Hematopoietic multipotent progenitor cell treated with erythropoietin and hydrocortisone succinate and interleukin-3 and kit ligand, for 4 days (in vitro differentiated cells): ENCODE measurements at regions not wholly inside any gene's neighbourhood (a gene's known extent, or its start where the extent isn't known, plus 50 kb on each side); places are given as distances from the start of the nearest gene placed in this dataset.
"Not testable (repeated sequence)": the region's sequence is repeated elsewhere in the genome, so short reads cannot be mapped to it uniquely, and the experiment has no call there.

Experiments used
- DNase-seq: peaks from one replicate; pipeline ENCODE4 v3.0.0-alpha.2; 2015

DNA sequence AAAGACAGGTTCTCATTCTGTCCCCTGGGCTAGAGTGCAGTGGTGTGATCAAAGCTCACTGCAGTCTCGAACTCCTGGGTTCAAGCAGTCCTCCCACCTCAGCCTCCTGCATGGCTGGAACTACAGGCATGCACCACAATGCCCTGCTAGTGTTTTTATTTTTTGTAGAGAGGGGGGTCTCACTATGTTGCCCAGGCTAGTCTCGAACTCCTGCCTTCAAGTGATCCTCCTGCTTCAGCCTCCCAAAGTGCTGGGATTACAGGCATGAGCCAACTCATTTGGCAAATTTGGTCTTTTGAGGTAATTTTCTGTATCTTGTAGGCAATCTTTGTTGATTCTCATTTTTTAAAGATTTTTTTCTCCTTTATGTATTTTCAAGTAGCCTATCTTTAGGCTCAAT, 205.7 kb downstream of the ZIC5 start:
- DNase-seq, result no peak

GRCh38 chr13:99760456-99760855, 211.1 kb downstream of the ZIC5 start:
- DNase-seq, result no peak

DNA sequence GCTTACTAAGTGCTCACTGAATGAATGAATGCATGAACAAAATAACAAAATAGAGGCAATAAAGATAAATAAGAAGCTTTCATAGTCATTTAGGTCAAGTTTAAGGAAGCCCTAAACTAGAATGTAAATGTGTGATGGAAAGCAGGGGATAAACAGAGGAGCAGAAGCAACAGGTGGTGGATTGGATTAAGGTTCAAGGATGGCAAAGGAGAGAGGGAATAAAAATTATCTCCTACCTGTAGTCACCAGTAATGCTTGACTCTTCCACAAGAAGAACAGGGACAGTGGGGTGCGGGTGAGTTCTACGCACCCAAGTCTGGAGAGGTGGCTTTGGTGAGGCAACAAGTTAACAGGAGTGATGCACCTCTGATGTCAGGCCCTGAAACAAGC, 212.4 kb downstream of the ZIC5 start:
- DNase-seq, result no peak

- no peak for DNase-seq
Measured at GRCh38 chr13:99758460-99759162, 213.0 kb downstream of the ZIC5 start.

DNA sequence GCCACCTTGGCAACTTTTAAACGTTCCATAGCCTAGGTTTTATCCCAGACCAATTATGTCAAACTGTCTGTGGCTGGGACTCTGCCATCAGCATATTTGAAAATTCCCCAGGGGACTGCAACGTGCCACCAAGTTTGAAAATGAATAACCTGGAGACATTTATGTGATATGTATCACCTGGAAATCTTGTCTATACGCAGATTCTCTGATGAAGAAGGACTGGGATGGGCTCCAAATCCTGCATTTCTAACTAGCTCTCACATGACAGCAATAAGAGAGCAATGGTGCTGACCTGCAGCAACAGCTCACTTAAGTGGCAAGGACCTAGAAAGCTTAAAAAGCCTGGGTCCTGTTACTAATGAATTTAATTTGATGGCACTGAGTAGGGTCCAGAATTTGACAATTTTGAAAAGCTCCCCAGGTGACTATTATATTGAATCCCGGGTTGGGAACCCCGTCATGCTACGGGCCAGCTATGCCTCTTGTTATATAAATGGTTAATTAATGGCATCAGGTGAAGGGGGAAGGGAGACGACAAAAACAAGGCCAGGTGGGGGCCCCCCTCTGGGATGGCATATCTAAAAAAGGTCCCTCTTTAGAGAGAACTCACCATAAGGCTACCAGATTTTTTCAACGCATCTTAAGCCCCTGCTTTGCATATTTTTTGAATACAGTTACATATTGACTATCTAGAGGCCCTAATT, 213.7 kb downstream of the ZIC5 start:
- DNase-seq, result no peak

DNA sequence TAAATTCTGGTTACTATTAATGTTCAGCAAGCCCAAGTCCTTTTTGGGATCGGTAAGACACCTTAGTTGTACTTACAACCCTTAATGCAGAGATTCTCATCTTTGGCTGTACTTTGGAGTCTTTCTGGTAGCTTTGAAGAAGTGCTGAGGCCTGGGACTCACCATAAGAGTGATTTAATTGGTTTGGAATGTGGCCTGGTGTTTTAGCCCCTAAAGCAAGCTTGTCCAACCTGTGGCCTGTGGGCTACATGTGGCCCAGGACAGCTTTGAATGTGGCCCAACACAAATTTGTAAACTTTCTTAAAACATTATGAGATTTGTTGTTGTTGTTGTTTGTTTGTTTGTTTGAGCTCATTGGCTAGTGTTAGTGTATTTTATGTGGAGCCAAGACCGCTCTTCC, 215.3 kb downstream of the ZIC5 start:
- DNase-seq, result no peak

- not testable (repeated sequence) for DNase-seq
Measured at GRCh38 chr13:99754750-99755149, 216.8 kb downstream of the ZIC5 start.

GRCh38 chr13:99752373-99752772, 219.2 kb downstream of the ZIC5 start:
- no peak for DNase-seq

DNA sequence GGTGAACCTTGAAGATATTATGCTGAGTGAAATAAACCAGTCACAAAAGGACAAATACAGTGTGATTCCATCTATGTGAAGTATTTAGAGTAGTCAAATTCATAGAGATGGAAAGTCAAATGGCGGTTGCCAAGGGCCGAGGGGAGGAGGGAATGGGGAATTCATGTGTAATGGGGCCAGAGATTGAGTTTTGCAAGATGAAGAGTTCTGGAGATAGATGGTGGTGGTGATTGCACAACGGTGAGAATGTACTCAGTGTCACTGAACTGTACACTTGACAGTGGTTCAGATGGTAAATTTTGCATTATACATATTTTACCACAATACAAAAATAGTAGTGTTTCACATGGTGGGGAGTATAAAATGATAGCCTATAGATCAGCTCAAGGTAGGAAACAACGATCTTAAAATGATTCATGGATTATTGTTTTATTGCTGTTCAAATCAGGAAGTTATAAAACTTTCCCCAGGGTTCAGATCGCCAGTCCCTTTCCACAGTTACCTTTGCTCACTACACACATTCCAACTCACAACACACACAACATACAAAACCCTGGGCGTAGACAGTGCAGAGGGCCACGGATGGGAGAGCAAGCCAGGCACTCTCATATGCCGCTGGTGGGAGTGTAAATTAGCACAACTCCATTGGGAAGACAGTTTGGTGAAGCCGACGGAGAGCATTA, 219.9 kb downstream of the ZIC5 start:
- no peak for DNase-seq

DNA sequence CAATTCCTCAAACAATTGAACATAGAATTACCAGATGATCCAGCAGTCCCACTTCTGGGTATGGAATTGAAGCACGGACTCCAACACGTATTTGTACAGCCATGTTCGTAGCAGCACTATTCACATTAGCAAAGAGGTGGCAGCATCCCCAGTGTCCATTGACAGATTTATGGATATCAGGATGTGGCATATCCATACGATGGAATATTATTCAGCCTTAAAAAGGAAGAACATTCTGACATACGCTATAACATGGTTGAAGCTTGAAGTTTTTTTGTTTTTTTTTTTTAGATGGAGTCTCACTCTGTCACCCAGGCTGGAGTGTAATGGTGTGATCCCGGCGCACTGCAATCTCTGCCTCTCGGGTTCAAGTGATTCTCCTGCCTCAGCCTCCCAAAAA, 220.6 kb downstream of the ZIC5 start:
- DNase-seq, result no peak

DNA sequence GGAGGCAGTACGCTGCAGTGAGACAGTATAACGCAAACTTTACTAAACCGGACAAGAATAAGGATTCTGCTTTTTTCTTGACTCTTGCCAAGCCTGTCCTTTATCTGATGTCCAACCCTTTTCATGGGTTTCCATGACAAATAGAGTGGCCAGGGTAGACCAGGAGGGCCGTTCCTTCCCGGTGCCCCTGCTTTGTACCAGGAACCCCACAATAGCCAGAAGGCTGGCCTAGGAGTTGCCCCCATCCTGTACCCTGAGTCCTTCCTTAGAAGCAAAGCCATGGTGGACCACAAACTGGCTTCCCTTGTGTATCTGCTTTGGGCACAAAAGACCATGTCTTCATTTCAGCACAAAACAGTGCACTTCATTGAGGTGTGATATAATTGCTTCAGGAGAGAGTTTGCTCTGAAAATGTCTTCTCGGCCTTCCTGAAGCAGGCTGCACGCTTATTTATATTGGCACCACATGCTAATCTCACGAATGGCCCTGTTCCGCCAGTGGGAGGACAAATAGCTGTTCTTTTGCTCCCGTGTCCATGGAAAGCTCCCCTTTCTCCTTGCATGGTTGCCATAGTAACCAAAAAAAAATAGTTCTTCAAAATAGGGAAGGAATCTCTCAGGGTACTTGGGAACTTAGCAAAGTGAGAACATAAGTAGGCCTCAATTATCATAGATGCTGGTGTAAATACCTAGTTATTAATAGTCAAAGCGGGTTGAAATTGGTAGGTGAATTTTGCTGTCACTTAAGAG, 222.1 kb downstream of the ZIC5 start:
- no peak for DNase-seq

DNA sequence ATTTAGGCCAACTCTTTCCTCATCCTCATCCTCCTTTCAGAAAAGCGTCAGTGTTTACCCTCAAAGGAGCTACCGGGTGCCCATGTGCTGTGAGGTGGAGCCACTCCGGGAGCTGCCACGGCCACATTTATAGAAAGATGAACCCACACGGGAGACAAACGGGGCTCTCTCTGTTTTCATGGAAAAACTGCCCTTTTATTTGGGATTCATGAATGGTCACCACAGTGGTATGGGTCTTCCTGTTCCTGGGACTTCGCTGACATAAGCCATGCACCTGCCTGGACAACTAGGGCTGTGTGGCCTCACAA, 224.2 kb downstream of the ZIC5 start:
- no peak for DNase-seq

DNA sequence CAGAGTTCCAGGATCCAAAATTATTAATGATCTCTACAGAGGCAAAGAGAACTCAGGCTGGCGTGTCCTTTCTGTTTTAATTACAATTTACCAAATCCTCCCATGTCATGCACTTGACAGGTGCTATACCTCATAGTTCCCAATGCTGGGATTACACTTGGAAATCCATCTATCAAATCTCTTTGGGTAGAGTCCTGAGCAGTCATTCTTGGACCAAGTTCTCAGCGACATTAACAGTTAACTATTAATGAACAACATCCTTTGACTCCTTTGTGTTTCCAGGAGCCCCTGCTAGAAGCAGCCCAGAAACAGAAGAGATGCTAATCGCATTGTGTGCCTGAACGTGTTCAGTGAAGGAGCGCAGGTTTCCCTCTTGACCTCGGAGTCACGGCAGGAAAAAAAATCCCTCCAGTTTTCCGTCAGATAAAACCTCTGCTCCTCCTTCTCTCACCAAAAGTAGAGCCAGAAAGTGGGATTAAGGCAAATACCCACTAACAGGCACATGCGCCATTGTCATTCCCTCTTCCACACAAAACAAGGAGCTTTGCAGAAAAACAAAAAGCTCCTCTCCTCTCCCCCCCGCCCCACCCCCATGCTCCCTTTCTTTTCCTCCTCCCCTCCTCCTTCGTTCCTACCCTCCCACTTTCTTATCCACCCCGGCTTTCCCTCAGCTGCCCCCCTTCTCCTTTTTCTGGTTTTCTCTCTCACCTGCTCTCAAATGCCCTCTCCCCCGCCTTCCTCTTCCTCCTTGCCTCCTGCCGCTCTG, 224.7 kb downstream of the ZIC5 start:
- DNase-seq, result no peak

DNA sequence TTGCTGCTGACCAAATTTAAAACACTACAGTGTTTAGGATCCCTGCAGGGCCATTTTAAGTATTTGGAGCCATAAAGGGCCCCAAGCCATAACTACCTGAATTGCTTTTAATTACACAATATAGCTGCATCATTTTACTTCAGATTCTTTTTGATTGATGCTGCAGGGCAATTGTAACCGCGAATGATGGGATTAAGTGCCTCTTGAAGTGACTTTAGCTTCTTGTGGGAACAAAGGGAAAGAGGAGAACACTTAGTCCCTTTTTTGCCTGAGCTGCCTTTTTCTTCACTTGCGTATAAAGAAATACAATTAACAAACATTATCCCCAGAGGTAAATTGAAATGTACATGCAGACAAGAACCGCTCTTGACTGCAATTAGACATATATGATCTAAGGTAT, 228.5 kb downstream of the ZIC5 start:
- DNase-seq, result no peak

- DNase-seq, result no peak
Measured at GRCh38 chr13:99741960-99742359, 229.6 kb downstream of the ZIC5 start.

DNA sequence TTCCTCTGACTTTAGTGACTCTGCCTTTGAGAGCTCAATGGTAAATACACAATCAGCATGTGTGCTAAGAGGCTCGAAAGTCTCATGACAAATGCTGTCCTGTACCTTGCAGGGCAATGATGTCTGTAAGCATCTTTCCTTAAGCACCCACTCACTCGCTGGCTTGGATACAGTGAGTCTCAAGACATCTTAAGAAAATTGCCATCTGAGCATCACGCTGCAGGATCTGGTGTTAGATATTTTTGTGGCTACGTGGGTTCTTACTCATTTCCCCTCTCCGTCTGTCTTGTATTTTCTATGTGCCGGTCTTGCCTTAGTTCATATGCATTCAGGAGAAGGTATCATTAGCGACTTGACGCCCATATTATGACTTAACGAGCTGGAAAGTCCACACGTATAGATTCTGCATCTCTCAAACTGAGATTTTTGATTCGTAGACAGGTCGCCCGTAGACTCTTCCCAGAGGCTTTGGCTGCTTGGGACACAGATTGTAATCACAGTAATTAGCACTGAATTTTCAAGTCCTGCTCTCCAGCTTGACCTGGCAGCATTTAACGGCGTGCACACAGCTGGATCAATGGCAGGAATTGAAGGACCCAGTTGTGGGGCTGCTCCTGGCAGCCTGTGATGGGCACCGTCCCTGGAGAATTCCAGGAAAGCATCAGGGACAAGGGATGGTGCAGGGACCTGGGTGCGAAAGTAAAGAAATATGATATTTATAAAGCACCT, 231.2 kb downstream of the ZIC5 start:
- DNase-seq, result peak; percentile 22

GRCh38 chr13:99738626-99739025, 232.9 kb downstream of the ZIC5 start:
- peak; percentile 66 for DNase-seq

GRCh38 chr13:99737481-99738245, 233.9 kb downstream of the ZIC5 start:
- no peak for DNase-seq

GRCh38 chr13:99736541-99736940, 235.0 kb downstream of the ZIC5 start:
- DNase-seq, result no peak

GRCh38 chr13:99734013-99734693, 232.9 kb downstream of the TM9SF2 start:
- DNase-seq, result no peak

DNA sequence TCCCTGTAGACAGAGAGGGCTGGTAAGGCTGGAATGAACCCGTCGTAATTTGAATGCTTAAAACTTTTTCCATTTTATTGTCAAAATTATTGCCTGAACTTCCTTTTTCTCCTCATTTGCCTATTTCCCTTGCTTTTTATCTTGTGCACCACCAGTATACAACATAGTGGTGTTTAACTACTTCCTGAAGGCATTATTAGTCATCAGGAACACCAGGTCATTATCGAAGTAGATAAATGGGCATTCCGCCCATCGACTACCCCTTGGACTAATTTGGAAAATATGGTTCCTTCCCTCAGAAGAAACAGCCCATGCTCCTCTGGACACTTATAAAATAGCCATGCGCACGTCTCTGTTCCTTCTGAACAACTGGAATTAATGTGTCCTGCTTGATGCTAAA, 232.1 kb downstream of the TM9SF2 start:
- DNase-seq, result no peak
